Suppressor macrophage treated with lipopolysaccharide for 1 hour (primary cell): ENCODE measurements at regions not wholly inside any gene's neighbourhood (a gene's known extent, or its start where the extent isn't known, plus 50 kb on each side); places are given as distances from the start of the nearest gene placed in this dataset.
"Not testable (repeated sequence)": the region's sequence is repeated elsewhere in the genome, so short reads cannot be mapped to it uniquely, and the experiment has no call there.

Experiments used
- DNase-seq, 3 donors: peaks; one replicate each; pipeline ENCODE4 v3.0.0-alpha.2; 2020 to 2022

GRCh38 chr15:39409876-39410530 is 170.9 kb upstream of the THBS1 start:
- DNase-seq: no peak

- DNase-seq: peak; percentile 51 to 61 (median 57)
These were observed 169.5 kb upstream of the THBS1 start for GRCh38 chr15:39411102-39411989.

GRCh38 chr15:39413558-39413957 is 167.3 kb upstream of the THBS1 start:
- peak; percentile 49 to 86 (median 81) for DNase-seq

GRCh38 chr15:39414201-39414600 is 166.7 kb upstream of the THBS1 start:
- peak; percentile 54 to 70 (median 55) for DNase-seq

GRCh38 chr15:39415634-39416033 is 165.2 kb upstream of the THBS1 start:
- DNase-seq: peak; percentile 41 to 53 (median 51)

- no peak for DNase-seq
These were observed 164.6 kb upstream of the THBS1 start for GRCh38 chr15:39416258-39416657.

- DNase-seq: no peak
These were observed 163.3 kb upstream of the THBS1 start for GRCh38 chr15:39417366-39418134.

GRCh38 chr15:39419651-39420050 is 161.2 kb upstream of the THBS1 start:
- DNase-seq: no peak

GRCh38 chr15:39420123-39420852 is 160.6 kb upstream of the THBS1 start:
- not testable (repeated sequence) for DNase-seq

GRCh38 chr15:39420853-39421192 is 160.1 kb upstream of the THBS1 start:
- DNase-seq: not testable (repeated sequence)

- peak; percentile 85 to 94 (median 91) for DNase-seq
These were observed 154.0 kb upstream of the THBS1 start for GRCh38 chr15:39426552-39427532.

GRCh38 chr15:39427705-39428104 is 153.2 kb upstream of the THBS1 start:
- DNase-seq: peak; percentile 26 to 39 (median 33)

- no peak for DNase-seq
These were observed 151.0 kb upstream of the THBS1 start for GRCh38 chr15:39429898-39430357.

- DNase-seq: no peak
These were observed 150.5 kb upstream of the THBS1 start for GRCh38 chr15:39430389-39430788.

GRCh38 chr15:39431376-39431775 is 149.5 kb upstream of the THBS1 start:
- DNase-seq: no peak

GRCh38 chr15:39432026-39432425 is 148.9 kb upstream of the THBS1 start:
- no peak for DNase-seq

GRCh38 chr15:39432912-39433348 is 147.9 kb upstream of the THBS1 start:
- peak in 2 of 3 donors; percentile 33 to 45 for DNase-seq

GRCh38 chr15:39433376-39433775 is 147.5 kb upstream of the THBS1 start:
- peak; percentile 62 to 75 (median 72) for DNase-seq

GRCh38 chr15:39434163-39434562 is 146.7 kb upstream of the THBS1 start:
- DNase-seq: no peak

- DNase-seq: peak in 1 of 3 donors; percentile 31
These were observed 146.1 kb upstream of the THBS1 start for GRCh38 chr15:39434751-39435238.

- DNase-seq: no peak
These were observed 145.6 kb upstream of the THBS1 start for GRCh38 chr15:39435244-39435643.
